Kidney (tissue), 13 donors: ENCODE measurements at regions not wholly inside any gene's neighbourhood (a gene's known extent, or its start where the extent isn't known, plus 50 kb on each side); places are given as distances from the start of the nearest gene placed in this dataset.
A peak's percentile ranks its signal among the peaks of the same experiment; 100 is the strongest.

Source experiments
- DNase-seq, 5 donors: peaks; one replicate each; pipeline ENCODE4 v3.0.0-alpha.2; 2013 to 2020
- FAIRE-seq: peaks from 2 replicates; lab custom pipeline; 2012; peaks lifted over from hg19 to GRCh38; lab: Jason Lieb, UNC
- H3K27ac ChIP-seq, 2 donors: one replicate each; pipeline ENCODE4 v1.7.0; 2013; ENCODE audit warnings: low read depth in 2 of 2, low read length in 2 of 2, inconsistent platforms in 1 of 2
- H3K27me3 ChIP-seq: one replicate; pipeline ENCODE4 v1.7.1; 2013; ENCODE audit warnings: low read length, inconsistent platforms; ENCODE audit not compliant: control insufficient read depth, insufficient read depth
- H3K36me3 ChIP-seq, 3 donors: one replicate each; pipeline versions ENCODE4 v1.7.0 to v1.7.1; 2013; ENCODE audit warnings: low read length in 3 of 3, control low read depth in 1 of 3, inconsistent platforms in 1 of 3; ENCODE audit not compliant: insufficient read depth in 3 of 3, control insufficient read depth in 2 of 3
- H3K4me1 ChIP-seq, 3 donors: one replicate each; pipeline versions ENCODE4 v1.7.0 to v1.7.1; 2013; ENCODE audit warnings: low read length in 3 of 3, inconsistent platforms in 1 of 3, low read depth in 1 of 3; ENCODE audit not compliant: control insufficient read depth in 2 of 3, insufficient read depth in 2 of 3
- H3K4me3 ChIP-seq, 3 donors: one replicate each; pipeline versions ENCODE4 v1.7.0 to v1.8.1; 2013; ENCODE audit warnings: low read length in 3 of 3, control low read depth in 1 of 3, inconsistent platforms in 1 of 3
- H3K9ac ChIP-seq, 3 donors: one replicate each; pipeline versions ENCODE4 v1.7.0 to v1.7.1; 2013; ENCODE audit warnings: low read length in 3 of 3, control low read depth in 1 of 3, inconsistent platforms in 1 of 3
- H3K9me3 ChIP-seq, 3 donors: one replicate each; pipeline versions ENCODE4 v1.7.0 to v1.7.1; 2013; ENCODE audit warnings: low read length in 3 of 3, control low read depth in 1 of 3, inconsistent platforms in 1 of 3; ENCODE audit not compliant: control insufficient read depth in 2 of 3, insufficient read depth in 1 of 3
- intact Hi-C: fragments of 100-400 bp; cut with DNase I; formaldehyde crosslinking; loops from one replicate; pipeline ENCODE4 v1.11.1; 2022
- TF ChIP-seq, protein P1 (sequence below): IDR thresholded peaks from 3 replicates; pipeline ENCODE4 v1.5.1; 2012; ENCODE audit warnings: mild to moderate bottlenecking, moderate library complexity, borderline replicate concordance; ENCODE audit not compliant: insufficient read depth; ENCODE audit errors: extremely low read depth
- donor health status: control.
- donor health status: control.
- donor health status: control.
- donor health status: control.
- donor health status: control.
- donor health status: DM: yes; HTN: yes; CAD: no.
- donor health status: Normal renal cell carcinoma (clear cell type).

DNA sequence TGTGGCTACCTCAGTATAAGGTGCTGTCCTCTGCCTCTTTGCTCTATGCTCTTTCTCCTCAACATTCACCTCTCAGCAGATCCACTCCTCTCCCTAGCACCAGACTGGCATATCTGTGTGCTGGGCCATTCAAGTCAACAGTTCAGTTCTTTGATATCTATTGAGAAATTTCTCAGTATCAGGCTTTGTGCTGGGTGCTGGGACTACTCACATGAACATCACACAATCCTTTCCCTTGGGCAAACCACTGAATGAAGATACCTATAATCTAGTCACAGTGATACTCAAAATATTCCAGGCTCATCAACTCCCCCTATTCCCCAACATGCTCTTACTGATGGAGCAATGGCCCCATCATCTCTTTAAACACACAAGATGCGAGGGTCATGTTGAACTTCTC lies 120.8 kb downstream of the RPL22L1 start:
- Histone ChIP-seq H3K27ac (no peak overlapping the region), H3K9me3 (no peaks in the 10 kb centered on the region), H3K36me3 (no peaks in the 10 kb centered on the region), H3K4me3 (no peak overlapping the region), H3K9ac (no peak overlapping the region), H3K27me3 (no peaks in the 10 kb centered on the region), H3K4me1 (peaks cover 3 to 13% (median 3%) of the 10 kb centered on the region in 3 donors)
- no peak for DNase-seq
- FAIRE-seq, result no peak
- TF ChIP-seq, protein P1, sequence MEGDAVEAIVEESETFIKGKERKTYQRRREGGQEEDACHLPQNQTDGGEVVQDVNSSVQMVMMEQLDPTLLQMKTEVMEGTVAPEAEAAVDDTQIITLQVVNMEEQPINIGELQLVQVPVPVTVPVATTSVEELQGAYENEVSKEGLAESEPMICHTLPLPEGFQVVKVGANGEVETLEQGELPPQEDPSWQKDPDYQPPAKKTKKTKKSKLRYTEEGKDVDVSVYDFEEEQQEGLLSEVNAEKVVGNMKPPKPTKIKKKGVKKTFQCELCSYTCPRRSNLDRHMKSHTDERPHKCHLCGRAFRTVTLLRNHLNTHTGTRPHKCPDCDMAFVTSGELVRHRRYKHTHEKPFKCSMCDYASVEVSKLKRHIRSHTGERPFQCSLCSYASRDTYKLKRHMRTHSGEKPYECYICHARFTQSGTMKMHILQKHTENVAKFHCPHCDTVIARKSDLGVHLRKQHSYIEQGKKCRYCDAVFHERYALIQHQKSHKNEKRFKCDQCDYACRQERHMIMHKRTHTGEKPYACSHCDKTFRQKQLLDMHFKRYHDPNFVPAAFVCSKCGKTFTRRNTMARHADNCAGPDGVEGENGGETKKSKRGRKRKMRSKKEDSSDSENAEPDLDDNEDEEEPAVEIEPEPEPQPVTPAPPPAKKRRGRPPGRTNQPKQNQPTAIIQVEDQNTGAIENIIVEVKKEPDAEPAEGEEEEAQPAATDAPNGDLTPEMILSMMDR, result no peak
- intact Hi-C loops, result no loop called here

DNA sequence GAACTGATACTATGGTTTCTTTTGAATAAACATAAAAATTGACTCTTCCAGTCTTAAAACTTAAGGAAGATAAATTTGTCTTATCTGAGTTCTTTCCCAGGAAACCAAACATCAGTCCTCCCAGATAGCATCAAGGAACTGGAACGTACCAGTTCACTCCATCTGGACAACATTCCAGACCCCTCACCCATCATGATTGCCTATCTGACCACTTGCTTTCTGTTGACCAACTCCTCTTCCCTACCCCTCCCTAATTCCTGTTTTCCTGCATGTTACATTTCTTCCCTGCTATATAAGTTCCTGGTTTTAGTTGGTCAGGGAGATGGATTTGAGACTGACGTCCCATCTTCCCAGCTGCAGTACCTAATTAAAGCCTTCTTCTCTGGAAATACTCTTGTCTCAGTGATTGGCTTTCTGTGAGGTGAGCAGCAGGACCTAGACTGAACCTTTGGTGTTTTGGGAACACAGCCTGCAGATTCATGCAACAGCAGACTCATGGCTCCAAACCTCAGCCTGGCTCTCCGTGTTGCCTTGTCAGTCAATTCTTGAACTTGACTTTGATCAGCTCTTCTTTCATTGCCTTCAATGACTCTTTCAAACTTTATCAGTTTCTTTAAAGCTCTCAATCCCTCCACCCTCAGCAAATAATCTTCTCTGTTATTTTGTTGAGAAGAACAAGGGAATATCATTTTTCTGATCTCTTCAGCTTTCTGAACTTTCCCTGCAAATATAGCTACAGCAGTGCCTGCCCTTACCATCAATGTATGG lies 123.6 kb downstream of the RPL22L1 start:
- H3K4me3 ChIP-seq, result no peak overlapping the region
- H3K27me3 ChIP-seq, result no peaks in the 10 kb centered on the region
- H3K27ac ChIP-seq, result no peak overlapping the region
- TF ChIP-seq, protein P1, result no peak
- H3K36me3 ChIP-seq, result no peaks in the 10 kb centered on the region
- H3K9ac ChIP-seq, result no peak overlapping the region
- H3K9me3 ChIP-seq, result no peaks in the 10 kb centered on the region
- peaks cover 0 to 4% (median 0%) of the 10 kb centered on the region in 3 donors for H3K4me1 ChIP-seq
- no peak for FAIRE-seq
- no peak for DNase-seq
- intact Hi-C loops, result no loop called here

DNA sequence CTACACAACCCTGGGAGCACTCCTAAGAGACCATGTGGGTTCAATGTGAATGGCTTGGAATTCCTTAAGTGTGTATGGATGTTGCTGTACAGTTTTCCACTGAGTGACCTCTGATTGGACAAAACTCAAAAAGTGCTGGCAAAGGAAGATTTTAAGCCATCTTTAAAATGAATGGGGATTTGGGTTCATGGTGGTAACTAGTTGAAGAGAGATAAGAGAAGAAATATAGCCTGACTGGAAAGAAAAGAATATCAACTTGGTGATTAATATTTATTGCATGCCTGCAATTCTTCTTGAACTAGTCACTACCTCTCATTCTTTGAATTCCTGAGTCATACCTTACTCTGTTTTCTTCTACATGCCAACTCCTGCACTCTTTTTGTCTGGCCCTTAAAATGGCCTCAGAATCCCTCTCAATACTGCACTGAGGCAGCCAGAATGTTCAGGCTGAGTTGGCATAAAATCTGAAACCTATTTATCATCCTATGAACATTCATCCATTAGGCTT lies 124.7 kb downstream of the RPL22L1 start:
- intact Hi-C loops, result no loop called here
- FAIRE-seq (no peak), DNase-seq (peak in 1 of 5 donors; percentile 21)
- TF ChIP-seq, protein P1, result no peak
- H3K9me3 ChIP-seq, result no peaks in the 10 kb centered on the region
- H3K4me3 ChIP-seq, result no peak overlapping the region
- H3K27ac ChIP-seq, result no peak overlapping the region
- no peaks in the 10 kb centered on the region for H3K4me1 ChIP-seq
- H3K36me3 ChIP-seq, result no peaks in the 10 kb centered on the region
- H3K9ac ChIP-seq, result no peak overlapping the region
- H3K27me3 ChIP-seq, result no peaks in the 10 kb centered on the region
